ENCODE measurements at regions not wholly inside any gene's neighbourhood (a gene's known extent, or its start where the extent isn't known, plus 50 kb on each side); places are given as distances from the start of the nearest gene placed in this dataset.

DNA sequence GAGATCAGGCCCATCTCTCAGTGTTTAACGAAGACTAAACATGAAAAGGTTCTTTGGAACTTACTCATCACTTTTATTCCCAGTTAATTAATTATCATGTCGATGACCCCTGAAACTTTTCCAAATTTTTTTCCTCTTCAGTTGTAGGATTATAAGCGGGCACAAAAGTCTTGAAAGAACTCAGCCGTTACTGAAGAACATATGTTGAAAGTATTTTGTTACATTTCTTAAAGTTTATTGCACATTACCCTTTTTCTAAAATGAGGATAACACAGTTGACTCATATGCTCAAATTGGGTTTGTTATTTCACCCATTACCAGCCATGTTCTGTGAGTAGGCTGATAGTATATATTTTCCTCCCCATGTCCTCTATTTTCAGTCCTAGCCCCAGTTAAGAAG, 75.9 kb upstream of the COL3A1 start:
- Histone ChIP-seq H3K79me2 (ENCODE audit: insufficient read depth, low read depth) (no peaks in the 10 kb centered on the region), H3K4me3 (IDR thresholded peaks at IDR 0.05; ENCODE audit: insufficient read depth, low read depth, low read length) (no peak overlapping the region), H3K9ac (no peak overlapping the region), H3K27me3 (ENCODE audit: insufficient read depth, low read depth) (no peaks in the 10 kb centered on the region), H2AFZ (ENCODE audit: low read depth) (no peak overlapping the region), H3K36me3 (ENCODE audit: insufficient read depth) (no peaks in the 10 kb centered on the region), H4K20me1 (ENCODE audit: insufficient read depth) (no peaks in the 10 kb centered on the region), H3K27ac (no peak overlapping the region), H3K4me2 (no peak overlapping the region), H3K4me1 (ENCODE audit: low read depth, poor library complexity, severe bottlenecking) (no peaks in the 10 kb centered on the region)
- TF ChIP-seq, protein P1, sequence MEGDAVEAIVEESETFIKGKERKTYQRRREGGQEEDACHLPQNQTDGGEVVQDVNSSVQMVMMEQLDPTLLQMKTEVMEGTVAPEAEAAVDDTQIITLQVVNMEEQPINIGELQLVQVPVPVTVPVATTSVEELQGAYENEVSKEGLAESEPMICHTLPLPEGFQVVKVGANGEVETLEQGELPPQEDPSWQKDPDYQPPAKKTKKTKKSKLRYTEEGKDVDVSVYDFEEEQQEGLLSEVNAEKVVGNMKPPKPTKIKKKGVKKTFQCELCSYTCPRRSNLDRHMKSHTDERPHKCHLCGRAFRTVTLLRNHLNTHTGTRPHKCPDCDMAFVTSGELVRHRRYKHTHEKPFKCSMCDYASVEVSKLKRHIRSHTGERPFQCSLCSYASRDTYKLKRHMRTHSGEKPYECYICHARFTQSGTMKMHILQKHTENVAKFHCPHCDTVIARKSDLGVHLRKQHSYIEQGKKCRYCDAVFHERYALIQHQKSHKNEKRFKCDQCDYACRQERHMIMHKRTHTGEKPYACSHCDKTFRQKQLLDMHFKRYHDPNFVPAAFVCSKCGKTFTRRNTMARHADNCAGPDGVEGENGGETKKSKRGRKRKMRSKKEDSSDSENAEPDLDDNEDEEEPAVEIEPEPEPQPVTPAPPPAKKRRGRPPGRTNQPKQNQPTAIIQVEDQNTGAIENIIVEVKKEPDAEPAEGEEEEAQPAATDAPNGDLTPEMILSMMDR (conservative IDR thresholded peaks at IDR 0.05; ENCODE audit: low read depth, low read length): no peak

DNA sequence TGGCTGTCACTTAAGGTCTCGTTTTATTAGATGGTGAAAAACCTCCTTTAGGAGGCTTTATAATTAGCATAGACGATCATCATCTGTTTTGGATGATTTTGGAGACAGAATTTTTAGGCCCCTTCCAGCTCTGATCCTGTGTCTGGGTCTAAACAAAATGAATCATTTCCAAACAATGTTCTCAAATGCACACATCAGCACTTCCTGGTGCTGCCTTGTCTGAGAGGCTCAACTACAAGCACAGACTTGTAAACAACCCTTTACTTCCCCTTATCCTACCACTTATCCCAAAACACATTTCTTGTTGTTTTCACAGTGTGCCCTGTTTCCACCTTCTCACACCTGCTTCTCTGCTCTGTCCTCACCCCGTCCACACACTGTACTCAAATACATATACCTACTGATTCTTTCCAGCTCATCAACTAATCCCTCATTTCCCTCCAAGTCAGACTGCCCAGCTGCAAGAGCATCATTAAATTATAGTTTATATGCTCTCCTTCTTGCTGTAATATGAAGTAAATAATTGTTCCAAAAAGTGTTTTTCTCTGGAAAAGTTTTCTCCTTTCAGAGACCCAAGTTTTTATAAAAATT, 71.2 kb upstream of the COL3A1 start:
- H4K20me1 ChIP-seq (ENCODE audit: insufficient read depth): no peaks in the 10 kb centered on the region
- H2AFZ ChIP-seq (ENCODE audit: low read depth): no peak overlapping the region
- no peak overlapping the region for H3K27ac ChIP-seq
- no peaks in the 10 kb centered on the region for H3K36me3 ChIP-seq (ENCODE audit: insufficient read depth)
- TF ChIP-seq, protein P1 (conservative IDR thresholded peaks at IDR 0.05; ENCODE audit: low read depth, low read length): no peak
- H3K4me2 ChIP-seq: no peak overlapping the region
- H3K4me3 ChIP-seq (IDR thresholded peaks at IDR 0.05; ENCODE audit: insufficient read depth, low read depth, low read length): no peak overlapping the region
- no peaks in the 10 kb centered on the region for H3K27me3 ChIP-seq (ENCODE audit: insufficient read depth, low read depth)
- no peaks in the 10 kb centered on the region for H3K4me1 ChIP-seq (ENCODE audit: low read depth, poor library complexity, severe bottlenecking)
- no peaks in the 10 kb centered on the region for H3K79me2 ChIP-seq (ENCODE audit: insufficient read depth, low read depth)
- no peak overlapping the region for H3K9ac ChIP-seq

DNA sequence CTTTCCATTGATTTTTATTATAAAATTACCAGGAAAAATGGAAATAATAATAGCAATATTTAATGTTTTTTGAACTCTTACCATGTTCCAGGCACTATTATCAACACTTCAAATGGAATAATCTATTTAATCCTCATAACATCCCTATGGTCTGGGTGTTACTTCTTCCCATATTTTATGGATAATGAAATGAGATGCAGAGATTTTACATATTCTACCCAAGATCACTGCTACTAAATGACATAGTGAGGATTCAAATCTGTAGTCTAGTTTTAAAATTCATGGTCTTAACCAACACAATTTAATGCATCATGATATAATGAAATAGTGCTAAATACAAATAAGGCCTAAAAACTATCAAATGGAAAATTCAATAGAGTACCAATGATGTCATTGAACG, 70.4 kb upstream of the COL3A1 start:
- no peaks in the 10 kb centered on the region for H3K4me1 ChIP-seq (ENCODE audit: low read depth, poor library complexity, severe bottlenecking)
- no peak overlapping the region for H3K9ac ChIP-seq
- H3K27ac ChIP-seq: no peak overlapping the region

DNA sequence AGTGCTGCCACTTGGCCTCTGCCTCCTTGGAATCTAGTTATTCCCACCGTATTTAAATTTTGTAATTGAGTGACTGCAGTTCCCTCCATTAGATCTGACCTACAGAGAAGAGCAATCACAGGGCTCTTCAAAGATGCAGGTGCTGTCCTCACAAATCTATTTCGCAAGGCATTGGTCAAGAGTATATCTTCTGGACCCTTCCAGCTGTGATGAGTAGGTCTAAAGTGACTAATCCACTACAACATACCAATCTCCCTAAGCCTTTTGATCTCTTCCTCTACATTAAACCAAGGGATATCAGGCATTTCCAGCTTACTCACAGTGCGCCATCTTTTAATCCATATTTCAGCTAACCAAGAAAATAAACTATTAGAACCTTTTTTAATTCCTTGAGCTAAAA, 65.1 kb upstream of the COL3A1 start:
- H3K9ac ChIP-seq: no peak overlapping the region
- no peaks in the 10 kb centered on the region for H3K36me3 ChIP-seq (ENCODE audit: insufficient read depth)
- no peaks in the 10 kb centered on the region for H3K4me1 ChIP-seq (ENCODE audit: low read depth, poor library complexity, severe bottlenecking)
- no peaks in the 10 kb centered on the region for H3K79me2 ChIP-seq (ENCODE audit: insufficient read depth, low read depth)
- no peak overlapping the region for H3K4me3 ChIP-seq (IDR thresholded peaks at IDR 0.05; ENCODE audit: insufficient read depth, low read depth, low read length)
- H3K4me2 ChIP-seq: no peak overlapping the region
- H3K27me3 ChIP-seq (ENCODE audit: insufficient read depth, low read depth): no peaks in the 10 kb centered on the region
- no peak overlapping the region for H3K27ac ChIP-seq
- no peak overlapping the region for H2AFZ ChIP-seq (ENCODE audit: low read depth)
- TF ChIP-seq, protein P1 (conservative IDR thresholded peaks at IDR 0.05; ENCODE audit: low read depth, low read length): no peak
- no peaks in the 10 kb centered on the region for H4K20me1 ChIP-seq (ENCODE audit: insufficient read depth)

More for the DNA sequence above, 70.4 kb upstream of the COL3A1 start:
- no peak overlapping the region for H2AFZ ChIP-seq (ENCODE audit: low read depth)
- TF ChIP-seq, protein P1 (conservative IDR thresholded peaks at IDR 0.05; ENCODE audit: low read depth, low read length): no peak
- H4K20me1 ChIP-seq (ENCODE audit: insufficient read depth): no peaks in the 10 kb centered on the region
- no peak overlapping the region for H3K4me3 ChIP-seq (IDR thresholded peaks at IDR 0.05; ENCODE audit: insufficient read depth, low read depth, low read length)
- no peaks in the 10 kb centered on the region for H3K36me3 ChIP-seq (ENCODE audit: insufficient read depth)
- no peaks in the 10 kb centered on the region for H3K27me3 ChIP-seq (ENCODE audit: insufficient read depth, low read depth)
- H3K4me2 ChIP-seq: no peak overlapping the region
- no peaks in the 10 kb centered on the region for H3K79me2 ChIP-seq (ENCODE audit: insufficient read depth, low read depth)

All from KMS-11 (cell line).